HG03442 (cell line): ENCODE measurements at regions not wholly inside any gene's neighbourhood (a gene's known extent, or its start where the extent isn't known, plus 50 kb on each side); places are given as distances from the start of the nearest gene placed in this dataset.
"Not testable (repeated sequence)": the region's sequence is repeated elsewhere in the genome, so short reads cannot be mapped to it uniquely, and the experiment has no call there.

Experiments
- ATAC-seq: cut with Tn5 transposase; IDR thresholded peaks from one replicate; pipeline ENCODE4 v1.9.1; 2021; ENCODE audit warnings: mild to moderate bottlenecking, moderate library complexity; ENCODE audit not compliant: unreplicated experiment

GRCh38 chr2:91742973-91743490 lies 3051.6 kb downstream of the RPIA start:
- not testable (repeated sequence) for ATAC-seq

GRCh38 chr2:91743910-91744309 lies 3052.4 kb downstream of the RPIA start:
- not testable (repeated sequence) for ATAC-seq

- not testable (repeated sequence) for ATAC-seq
Observed at GRCh38 chr2:91744700-91745141, 3053.2 kb downstream of the RPIA start.

- no peak for ATAC-seq
Observed at GRCh38 chr2:91748902-91749301, 3057.4 kb downstream of the RPIA start.

GRCh38 chr2:91749665-91750064 lies 3058.2 kb downstream of the RPIA start:
- not testable (repeated sequence) for ATAC-seq

GRCh38 chr2:91759361-91759941 lies 3068.0 kb downstream of the RPIA start:
- peak; percentile 53 for ATAC-seq

GRCh38 chr2:91760672-91761071 lies 3069.2 kb downstream of the RPIA start:
- not testable (repeated sequence) for ATAC-seq

GRCh38 chr2:91762312-91762711 lies 3070.8 kb downstream of the RPIA start:
- ATAC-seq, result not testable (repeated sequence)

GRCh38 chr2:91763710-91764109 lies 3072.2 kb downstream of the RPIA start:
- not testable (repeated sequence) for ATAC-seq

GRCh38 chr2:91764581-91765002 lies 3073.1 kb downstream of the RPIA start:
- not testable (repeated sequence) for ATAC-seq

- ATAC-seq, result not testable (repeated sequence)
Observed at GRCh38 chr2:91765018-91765754, 3073.7 kb downstream of the RPIA start.

- not testable (repeated sequence) for ATAC-seq
Observed at GRCh38 chr2:91766349-91767048, 3075.0 kb downstream of the RPIA start.

GRCh38 chr2:91768301-91768700 lies 3076.8 kb downstream of the RPIA start:
- ATAC-seq, result not testable (repeated sequence)

- not testable (repeated sequence) for ATAC-seq
Observed at GRCh38 chr2:91768997-91769396, 3077.5 kb downstream of the RPIA start.

- not testable (repeated sequence) for ATAC-seq
Observed at GRCh38 chr2:91770046-91770575, 3078.6 kb downstream of the RPIA start.

GRCh38 chr2:91771604-91772003 lies 3080.1 kb downstream of the RPIA start:
- not testable (repeated sequence) for ATAC-seq

- ATAC-seq, result not testable (repeated sequence)
Observed at GRCh38 chr2:91772240-91772937, 3080.9 kb downstream of the RPIA start.

- not testable (repeated sequence) for ATAC-seq
Observed at GRCh38 chr2:91773810-91774209, 3082.3 kb downstream of the RPIA start.

- not testable (repeated sequence) for ATAC-seq
Observed at GRCh38 chr2:91775193-91775592, 3083.7 kb downstream of the RPIA start.

GRCh38 chr2:91780324-91780723 lies 3088.9 kb downstream of the RPIA start:
- not testable (repeated sequence) for ATAC-seq
